ACC112 (cell line): ENCODE measurements at regions not wholly inside any gene's neighbourhood (a gene's known extent, or its start where the extent isn't known, plus 50 kb on each side); places are given as distances from the start of the nearest gene placed in this dataset.
"Not testable (repeated sequence)": the region's sequence is repeated elsewhere in the genome, so short reads cannot be mapped to it uniquely, and the experiment has no call there.

Experiments
- H2AFZ ChIP-seq: fragments of 200-600 bp; sonication (generic); one replicate; pipeline ENCODE4 v1.6.0; 2017; ENCODE audit warnings: antibody characterized with exemption, low read length; ENCODE audit not compliant: unreplicated experiment
- H3K27ac ChIP-seq: fragments of 200-600 bp; sonication (generic); 2 replicates; pipeline ENCODE4 v1.5.1; 2014; ENCODE audit warnings: low read depth, mild to moderate bottlenecking, antibody characterized with exemption, low read length, moderate library complexity
- H3K27me3 ChIP-seq: fragments of 200-600 bp; sonication (generic); 2 replicates; pipeline ENCODE4 v1.6.1; 2014; ENCODE audit warnings: mild to moderate bottlenecking, antibody characterized with exemption, low read length, moderate library complexity, mixed read lengths; ENCODE audit not compliant: insufficient read depth
- H3K36me3 ChIP-seq: fragments of 200-600 bp; sonication (generic); 2 replicates; pipeline ENCODE4 v1.6.1; 2016; ENCODE audit warnings: mild to moderate bottlenecking, antibody characterized with exemption, low read length, moderate library complexity, mixed read lengths; ENCODE audit not compliant: insufficient read depth
- H3K4me1 ChIP-seq: fragments of 200-600 bp; sonication (generic); one replicate; pipeline ENCODE4 v1.6.1; 2016; ENCODE audit warnings: low read length, mixed read lengths; ENCODE audit not compliant: insufficient read depth, unreplicated experiment, control insufficient read depth
- H3K4me3 ChIP-seq: fragments of 200-600 bp; sonication (generic); 2 replicates; pipeline ENCODE4 v1.5.1; 2014; ENCODE audit warnings: mild to moderate bottlenecking, low read depth, low read length
- H3K79me2 ChIP-seq: fragments of 200-600 bp; sonication (generic); one replicate; pipeline ENCODE4 v1.6.0; 2016; ENCODE audit warnings: low read length; ENCODE audit not compliant: control insufficient read depth, unreplicated experiment, insufficient read depth

DNA sequence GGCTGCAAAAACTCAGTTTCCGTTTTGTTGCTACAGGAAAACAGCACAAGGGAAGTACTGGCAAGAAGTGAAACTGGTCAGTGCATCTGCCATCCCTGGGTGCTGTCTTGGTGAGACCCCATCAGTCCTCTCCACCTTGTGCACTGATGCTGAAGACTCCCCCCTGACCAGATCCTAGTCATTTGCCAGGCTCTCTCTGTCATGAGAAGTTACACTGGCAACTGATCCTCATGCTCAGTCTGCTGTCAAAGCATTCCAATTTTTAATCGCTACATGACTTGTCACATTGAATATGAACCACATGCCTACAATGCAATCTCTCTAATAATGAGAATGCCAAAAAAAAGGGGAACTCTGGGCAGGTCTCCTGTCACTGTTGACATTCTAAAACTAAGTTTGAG, 296.5 kb downstream of the ZIC1 start:
- Histone ChIP-seq H3K79me2 (no peaks in the 10 kb centered on the region), H3K4me1 (no peaks in the 10 kb centered on the region), H3K36me3 (no peaks in the 10 kb centered on the region)

DNA sequence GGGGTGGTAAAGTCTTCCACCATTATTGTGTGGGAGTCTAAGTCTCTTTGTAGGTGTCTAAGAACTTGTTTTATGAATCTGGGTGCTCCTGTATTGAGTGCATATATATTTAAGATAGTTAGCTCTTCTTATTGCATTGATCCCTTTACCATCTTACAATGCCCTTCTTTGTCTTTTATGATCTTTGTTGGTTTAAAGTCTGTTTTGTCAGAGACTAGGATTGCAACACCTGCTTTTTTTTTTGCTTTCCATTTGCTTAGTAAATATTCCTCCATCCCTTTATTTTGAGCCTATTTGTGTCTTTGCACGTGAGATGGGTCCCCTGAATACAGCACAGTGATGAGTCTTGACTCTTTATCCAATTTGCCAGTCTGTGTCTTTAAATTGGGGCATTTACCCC, 301.6 kb downstream of the ZIC1 start:
- not testable (repeated sequence) for H3K4me3 ChIP-seq, H3K79me2 ChIP-seq, H3K36me3 ChIP-seq, H2AFZ ChIP-seq, H3K4me1 ChIP-seq, H3K27me3 ChIP-seq, H3K27ac ChIP-seq

More for the DNA sequence above, 296.5 kb downstream of the ZIC1 start:
- Histone ChIP-seq H3K27ac (no peak overlapping the region), H2AFZ (peak overlapping the region; percentile 49), H3K4me3 (peak overlapping the region; percentile 41; the same call in 1 of the 2 replicates), H3K27me3 (no peaks in the 10 kb centered on the region)

- H3K79me2 ChIP-seq, result no peaks in the 10 kb centered on the region
- no peaks in the 10 kb centered on the region for H3K27me3 ChIP-seq
- no peaks in the 10 kb centered on the region for H3K36me3 ChIP-seq
- no peaks in the 10 kb centered on the region for H3K4me1 ChIP-seq
- no peak overlapping the region for H3K4me3 ChIP-seq
- H2AFZ ChIP-seq, result no peak overlapping the region
- H3K27ac ChIP-seq, result no peak overlapping the region
Measured at GRCh38 chr3:147712357-147712756, 303.2 kb downstream of the ZIC1 start.

DNA sequence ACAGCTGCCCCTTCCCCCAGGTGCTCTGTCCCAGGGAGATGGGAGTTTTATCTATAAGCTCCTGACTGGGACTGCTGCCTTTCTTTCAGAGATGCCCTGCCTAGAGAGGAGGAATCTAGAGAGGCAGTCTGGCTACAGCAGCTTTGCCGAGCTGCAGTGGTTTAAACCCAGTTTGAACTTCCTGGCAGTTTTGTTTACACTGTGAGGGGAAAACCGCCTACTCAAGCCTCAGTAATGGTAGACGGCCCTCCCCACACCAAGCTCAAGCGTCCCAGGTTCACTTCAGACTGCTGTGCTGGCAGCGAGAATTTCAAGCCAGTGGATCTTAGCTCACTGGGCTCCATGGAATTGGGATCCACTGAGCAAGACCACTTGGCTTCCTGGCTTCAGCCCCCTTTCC, 303.6 kb downstream of the ZIC1 start:
- H3K27me3 ChIP-seq, H3K36me3 ChIP-seq, H2AFZ ChIP-seq, H3K27ac ChIP-seq, H3K79me2 ChIP-seq, H3K4me3 ChIP-seq, H3K4me1 ChIP-seq: not testable (repeated sequence)

DNA sequence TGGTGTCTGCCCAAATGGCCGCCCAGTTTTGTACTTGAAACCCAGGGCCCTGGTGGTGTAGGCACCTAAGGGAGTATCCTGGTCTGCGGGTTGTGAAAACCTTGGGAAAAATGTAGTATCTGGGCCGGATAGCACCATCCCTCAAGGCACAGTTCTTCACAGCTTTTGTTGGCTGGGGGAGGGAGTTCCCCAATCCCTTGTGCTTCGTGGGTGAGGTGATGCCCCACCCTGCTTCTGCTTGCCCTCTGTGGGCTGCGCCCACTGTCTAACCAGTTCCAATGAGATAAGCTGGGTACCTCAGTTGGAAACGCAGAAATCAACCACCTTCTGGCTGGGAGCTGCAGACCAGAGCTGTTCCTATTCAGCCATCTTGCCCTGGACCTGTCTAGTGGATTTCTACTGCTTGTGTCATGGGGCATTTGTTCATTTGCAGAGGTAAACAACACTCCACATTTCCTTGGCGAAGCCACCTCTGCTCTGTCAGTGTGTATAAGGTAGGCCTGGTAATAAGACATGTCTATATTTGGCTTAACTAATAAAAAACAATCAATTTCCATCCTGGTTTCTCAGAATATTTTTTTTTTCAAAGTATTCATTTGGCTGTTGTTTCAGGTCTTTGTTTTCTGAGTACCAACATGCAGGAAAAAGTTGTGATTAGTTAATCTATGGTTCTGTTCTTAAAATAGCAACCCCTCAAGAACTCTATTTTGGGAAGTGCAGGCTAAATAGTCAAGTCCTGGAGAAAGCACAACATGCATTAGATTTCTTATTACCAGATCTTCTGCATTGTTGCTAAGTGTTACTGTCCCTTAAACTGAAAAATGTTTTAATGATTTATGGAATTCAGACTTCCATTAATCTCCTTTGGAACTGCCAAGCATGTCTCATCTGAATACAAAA, 304.3 kb downstream of the ZIC1 start:
- no peaks in the 10 kb centered on the region for H3K36me3 ChIP-seq
- no peak overlapping the region for H2AFZ ChIP-seq
- H3K27ac ChIP-seq, result no peak overlapping the region
- H3K4me1 ChIP-seq, result no peaks in the 10 kb centered on the region
- H3K4me3 ChIP-seq, result no peak overlapping the region
- H3K79me2 ChIP-seq, result no peaks in the 10 kb centered on the region
- no peaks in the 10 kb centered on the region for H3K27me3 ChIP-seq

GRCh38 chr3:147729641-147730040, 320.5 kb downstream of the ZIC1 start:
- H3K36me3 ChIP-seq, result no peaks in the 10 kb centered on the region
- H3K4me1 ChIP-seq, result no peaks in the 10 kb centered on the region
- H3K4me3 ChIP-seq, result no peak overlapping the region
- H3K27ac ChIP-seq, result no peak overlapping the region
- H3K79me2 ChIP-seq, result no peaks in the 10 kb centered on the region
- H3K27me3 ChIP-seq, result no peaks in the 10 kb centered on the region
- H2AFZ ChIP-seq, result no peak overlapping the region

GRCh38 chr3:147730284-147730683, 321.1 kb downstream of the ZIC1 start:
- H3K27me3 ChIP-seq, result no peaks in the 10 kb centered on the region
- no peaks in the 10 kb centered on the region for H3K79me2 ChIP-seq
- no peak overlapping the region for H3K4me3 ChIP-seq
- H2AFZ ChIP-seq, result no peak overlapping the region
- H3K36me3 ChIP-seq, result no peaks in the 10 kb centered on the region
- no peaks in the 10 kb centered on the region for H3K4me1 ChIP-seq
- no peak overlapping the region for H3K27ac ChIP-seq

GRCh38 chr3:147733217-147733616, 324.1 kb downstream of the ZIC1 start:
- Histone ChIP-seq H3K79me2 (no peaks in the 10 kb centered on the region), H3K27ac (no peak overlapping the region), H3K27me3 (no peaks in the 10 kb centered on the region), H3K4me3 (no peak overlapping the region), H2AFZ (no peak overlapping the region), H3K36me3 (no peaks in the 10 kb centered on the region), H3K4me1 (no peaks in the 10 kb centered on the region)

DNA sequence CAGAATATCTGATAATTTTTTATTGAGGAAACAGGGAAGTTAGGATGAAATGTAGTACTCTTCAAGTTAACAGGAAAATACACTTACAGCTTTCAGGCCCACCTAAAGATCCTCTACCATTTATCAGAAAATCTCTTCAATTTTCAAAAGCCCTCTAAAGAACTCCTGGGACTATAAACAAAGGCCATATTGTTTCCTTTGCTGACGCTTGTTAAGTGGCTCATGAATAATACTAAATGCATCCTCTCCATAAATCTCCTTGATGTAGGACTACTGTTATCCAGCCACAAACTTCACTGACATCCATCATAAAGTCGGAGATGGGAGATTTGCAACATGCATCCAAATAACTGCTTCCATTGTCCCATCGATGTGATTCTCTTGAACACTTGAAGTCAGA, 326.5 kb downstream of the ZIC1 start:
- no peaks in the 10 kb centered on the region for H3K4me1 ChIP-seq

DNA sequence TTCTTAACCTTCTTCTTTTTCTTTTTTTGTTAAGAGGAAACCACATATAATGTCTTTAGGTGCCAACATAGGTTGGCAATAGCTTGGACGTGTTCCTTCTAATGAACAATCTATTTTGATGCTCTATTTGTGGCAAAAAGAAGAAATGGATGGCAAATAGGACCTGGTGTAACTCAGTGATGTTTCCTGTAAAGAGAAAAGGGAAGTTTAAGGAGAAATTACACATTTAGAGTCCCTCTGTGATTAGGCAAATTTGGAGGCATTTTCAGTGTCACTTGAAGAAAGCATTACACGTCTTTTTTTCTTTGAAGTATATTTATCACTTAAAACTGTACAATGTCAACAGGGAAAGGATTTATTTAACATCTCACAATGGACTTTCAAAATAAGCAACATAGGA, 327.1 kb downstream of the ZIC1 start:
- H3K4me3 ChIP-seq, result no peak overlapping the region
- H3K4me1 ChIP-seq, result no peaks in the 10 kb centered on the region
- no peaks in the 10 kb centered on the region for H3K36me3 ChIP-seq
- no peaks in the 10 kb centered on the region for H3K27me3 ChIP-seq
- peak overlapping the region; percentile 66 for H2AFZ ChIP-seq
- H3K79me2 ChIP-seq, result no peaks in the 10 kb centered on the region
- H3K27ac ChIP-seq, result no peak overlapping the region

More for the DNA sequence above, 326.5 kb downstream of the ZIC1 start:
- Histone ChIP-seq H3K4me3 (no peak overlapping the region), H2AFZ (no peak overlapping the region), H3K27ac (no peak overlapping the region), H3K36me3 (no peaks in the 10 kb centered on the region), H3K79me2 (no peaks in the 10 kb centered on the region), H3K27me3 (no peaks in the 10 kb centered on the region)

- Histone ChIP-seq H3K79me2 (no peaks in the 10 kb centered on the region), H3K27me3 (no peaks in the 10 kb centered on the region), H3K36me3 (no peaks in the 10 kb centered on the region), H3K27ac (no peak overlapping the region), H3K4me3 (no peak overlapping the region), H2AFZ (no peak overlapping the region), H3K4me1 (no peaks in the 10 kb centered on the region)
Measured at GRCh38 chr3:147737376-147737775, 328.2 kb downstream of the ZIC1 start.
